Ascending aorta (tissue), 2 donors: ENCODE measurements at regions not wholly inside any gene's neighbourhood (a gene's known extent, or its start where the extent isn't known, plus 50 kb on each side); places are given as distances from the start of the nearest gene placed in this dataset.

ENCODE experiments used
- DNase-seq, 2 donors: peaks; one replicate each; pipeline ENCODE4 v3.0.0-alpha.2; 2019; ENCODE audit warnings: low spot score in 2 of 2
- H3K27ac ChIP-seq, 2 donors: fragments of 200-600 bp; sonication (generic); one replicate each; pipeline ENCODE4 v1.5.1; 2016 to 2017; ENCODE audit warnings: mild to moderate bottlenecking in 1 of 2
- H3K27me3 ChIP-seq: fragments of 200-600 bp; sonication (generic); one replicate; pipeline ENCODE4 v1.5.1; 2017
- H3K36me3 ChIP-seq, 2 donors: fragments of 200-600 bp; sonication (generic); one replicate each; pipeline ENCODE4 v1.5.1; 2016
- H3K4me1 ChIP-seq, 2 donors: fragments of 200-600 bp; sonication (generic); one replicate each; pipeline ENCODE4 v1.5.1; 2016 to 2017; ENCODE audit warnings: mild to moderate bottlenecking in 1 of 2
- H3K4me3 ChIP-seq, 2 donors: fragments of 200-600 bp; sonication (generic); one replicate each; pipeline ENCODE4 v1.5.1; 2016 to 2017; ENCODE audit warnings: mild to moderate bottlenecking in 1 of 2
- H3K9me3 ChIP-seq, 2 donors: fragments of 200-600 bp; sonication (generic); one replicate each; pipeline ENCODE4 v1.5.1; 2016
- CTCF ChIP-seq, 3 experiments: fragments of 200-600 bp in 2 of 3; fragments of 450-650 bp in 1 of 3; sonication (generic) in 2 of 3; IDR thresholded peaks; one replicate each; pipeline ENCODE4 v1.5.1; 2016 to 2019; ENCODE audit warnings: antibody characterized with exemption in 3 of 3, mild to moderate bottlenecking in 1 of 3, moderate library complexity in 1 of 3
- intact Hi-C: fragments of 100-400 bp; cut with DNase I; formaldehyde crosslinking; loops from one replicate; pipeline ENCODE4 v1.15.1; 2023

GRCh38 chr4:30875658-30876269 is 155.6 kb downstream of the PCDH7 start:
- H3K27me3 ChIP-seq: no peaks in the 10 kb centered on the region
- H3K4me3 ChIP-seq: no peak overlapping the region
- no peak for DNase-seq
- intact Hi-C loops: no loop called here
- no peaks in the 10 kb centered on the region for H3K36me3 ChIP-seq
- peaks cover 0 to 18% of the 10 kb centered on the region in 2 donors for H3K4me1 ChIP-seq
- TF ChIP-seq CTCF (IDR thresholded peaks at IDR 0.05): no peak
- H3K9me3 ChIP-seq: no peaks in the 10 kb centered on the region
- peak overlapping the region in 1 of 2 donors; percentile 21 for H3K27ac ChIP-seq

- no peak for DNase-seq
- Histone ChIP-seq H3K4me3 (no peak overlapping the region), H3K36me3 (no peaks in the 10 kb centered on the region), H3K27me3 (no peaks in the 10 kb centered on the region), H3K27ac (no peak overlapping the region), H3K9me3 (no peaks in the 10 kb centered on the region), H3K4me1 (peaks cover 0 to 25% of the 10 kb centered on the region in 2 donors)
- intact Hi-C loops: no loop called here
- no peak for TF ChIP-seq CTCF (IDR thresholded peaks at IDR 0.05)
Observed at GRCh38 chr4:30879855-30880598, 159.9 kb downstream of the PCDH7 start.

- TF ChIP-seq CTCF (IDR thresholded peaks at IDR 0.05): no peak
- no peaks in the 10 kb centered on the region for H3K36me3 ChIP-seq
- no peaks in the 10 kb centered on the region for H3K27me3 ChIP-seq
- peaks cover 0 to 22% of the 10 kb centered on the region in 2 donors for H3K4me1 ChIP-seq
- intact Hi-C loops: no loop called here
- DNase-seq: no peak
- H3K27ac ChIP-seq: peak overlapping the region in 1 of 2 donors; percentile 10
- H3K9me3 ChIP-seq: no peaks in the 10 kb centered on the region
- H3K4me3 ChIP-seq: no peak overlapping the region
Observed at GRCh38 chr4:30881985-30882384, 161.8 kb downstream of the PCDH7 start.

GRCh38 chr4:30882443-30882842 is 162.3 kb downstream of the PCDH7 start:
- peaks cover 0 to 22% of the 10 kb centered on the region in 2 donors for H3K4me1 ChIP-seq
- H3K9me3 ChIP-seq: no peaks in the 10 kb centered on the region
- intact Hi-C loops: no loop called here
- H3K27ac ChIP-seq: peak overlapping the region in 1 of 2 donors; percentile 10
- no peaks in the 10 kb centered on the region for H3K27me3 ChIP-seq
- no peak for DNase-seq
- no peak for TF ChIP-seq CTCF (IDR thresholded peaks at IDR 0.05)
- H3K36me3 ChIP-seq: no peaks in the 10 kb centered on the region
- no peak overlapping the region for H3K4me3 ChIP-seq

GRCh38 chr4:30882995-30883675 is 163.0 kb downstream of the PCDH7 start:
- H3K9me3 ChIP-seq: no peaks in the 10 kb centered on the region
- no peak overlapping the region for H3K4me3 ChIP-seq
- intact Hi-C loops: no loop called here
- no peaks in the 10 kb centered on the region for H3K36me3 ChIP-seq
- DNase-seq: no peak
- peaks cover 0 to 18% of the 10 kb centered on the region in 2 donors for H3K4me1 ChIP-seq
- H3K27ac ChIP-seq: peak overlapping the region in 1 of 2 donors; percentile 8
- H3K27me3 ChIP-seq: no peaks in the 10 kb centered on the region
- TF ChIP-seq CTCF (IDR thresholded peaks at IDR 0.05): no peak
